HuH-7.5 (cell line): ENCODE measurements at regions not wholly inside any gene's neighbourhood (a gene's known extent, or its start where the extent isn't known, plus 50 kb on each side); places are given as distances from the start of the nearest gene placed in this dataset.
"Not testable (repeated sequence)": the region's sequence is repeated elsewhere in the genome, so short reads cannot be mapped to it uniquely, and the experiment has no call there.

Source experiments
- DNase-seq: peaks from one replicate; pipeline ENCODE4 v3.0.0; 2011; ENCODE audit warnings: low spot score

GRCh38 chr6:4412077-4412476, 276.7 kb upstream of the ECI2 start:
- DNase-seq = no peak

DNA sequence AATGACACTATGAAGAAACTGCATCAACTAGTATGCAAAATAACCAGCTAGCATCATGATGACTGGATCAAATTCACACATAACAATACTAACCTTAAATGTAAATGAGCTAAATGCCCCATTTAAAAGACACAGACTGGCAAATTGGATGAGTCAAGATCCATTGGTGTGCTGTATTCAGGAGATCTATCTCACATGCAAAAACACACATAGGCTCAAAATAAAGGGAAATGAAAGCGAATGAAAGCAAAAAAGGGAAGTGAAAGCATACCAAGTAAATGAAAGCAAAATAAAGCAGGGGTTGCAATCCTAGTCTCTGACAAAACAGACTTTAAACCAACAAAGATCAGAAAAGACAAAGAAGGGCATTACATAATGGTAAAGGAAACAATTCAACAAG, 272.3 kb upstream of the ECI2 start:
- DNase-seq = not testable (repeated sequence)

- DNase-seq = no peak
Measured at GRCh38 chr6:4405621-4406212, 270.3 kb upstream of the ECI2 start.

DNA sequence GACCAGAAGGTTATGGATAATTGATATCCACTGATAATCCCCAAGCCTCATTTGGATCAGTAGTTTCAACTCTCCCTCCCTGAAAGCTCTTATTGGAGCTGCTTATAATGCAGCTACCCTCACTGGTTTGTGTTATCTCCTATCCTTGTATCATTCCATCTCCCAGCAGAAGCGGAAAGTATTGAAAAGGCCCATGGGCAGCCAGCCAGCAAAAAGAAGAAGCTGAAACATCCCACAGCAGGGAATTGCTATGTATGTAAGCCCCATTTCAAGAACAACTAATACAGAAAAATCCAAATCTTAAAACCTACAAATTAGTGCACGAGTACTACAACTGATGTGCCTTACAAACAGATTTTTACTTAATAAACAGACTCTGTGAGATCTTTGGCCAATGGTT, 269.0 kb upstream of the ECI2 start:
- no peak for DNase-seq

GRCh38 chr6:4403828-4404227, 268.5 kb upstream of the ECI2 start:
- no peak for DNase-seq

DNA sequence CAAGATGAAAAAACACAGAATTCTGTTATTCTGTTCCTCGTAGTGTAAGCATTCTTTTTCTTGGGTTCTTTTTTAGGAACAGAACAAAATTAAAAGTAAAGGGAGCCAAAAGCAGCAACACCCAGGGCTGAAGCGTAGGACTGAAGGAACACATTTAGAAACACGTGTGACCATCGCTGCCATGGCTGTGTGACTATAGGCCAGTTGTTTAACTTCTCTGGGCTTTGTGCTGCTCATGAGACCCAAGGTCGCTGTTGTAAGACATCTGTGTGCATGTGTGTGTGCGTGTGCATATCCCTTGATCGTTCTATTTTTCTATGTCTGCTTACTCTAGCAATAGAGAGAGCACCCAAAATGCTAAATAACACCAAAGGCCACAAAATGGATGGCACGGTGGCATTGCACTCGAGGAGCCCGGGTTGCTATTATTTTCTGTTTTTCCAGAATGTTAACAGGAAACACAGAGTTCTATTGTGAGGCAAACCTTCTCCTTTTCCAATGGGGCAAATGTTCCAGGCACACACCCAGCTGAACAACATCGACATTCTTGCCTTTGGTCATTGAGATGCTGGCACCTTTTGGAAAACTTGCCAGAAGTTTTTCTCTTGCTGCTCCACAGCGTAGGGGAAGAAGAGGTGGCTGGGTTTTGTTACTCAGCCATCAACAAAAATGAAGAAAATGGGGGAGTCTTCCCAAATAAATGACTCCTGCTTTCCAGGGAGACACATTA, 267.8 kb upstream of the ECI2 start:
- DNase-seq = no peak

DNA sequence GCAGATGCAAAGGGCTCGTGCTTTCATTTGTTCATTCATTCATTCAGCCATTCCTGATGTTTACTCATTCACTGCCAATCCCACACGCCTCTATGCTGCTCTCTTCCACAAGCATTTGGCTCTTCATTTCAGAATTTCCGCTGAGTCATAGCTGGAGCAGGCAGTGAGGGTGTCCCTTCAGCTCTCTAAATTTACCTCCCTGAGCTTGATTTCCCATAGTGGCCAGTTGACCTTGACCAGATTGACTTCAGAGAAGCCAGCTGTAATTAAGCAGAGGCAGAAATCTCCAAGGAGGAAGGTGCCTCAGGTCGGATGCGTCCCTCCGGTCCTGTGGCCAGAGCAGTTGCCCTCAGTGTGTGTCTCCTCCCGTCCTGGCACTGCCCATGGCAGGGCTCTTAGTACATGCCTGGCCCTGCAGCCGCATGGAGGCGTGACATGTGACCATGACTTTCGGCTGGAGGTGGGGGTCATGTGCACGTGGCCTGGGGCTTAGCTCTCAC, 267.2 kb upstream of the ECI2 start:
- no peak for DNase-seq

GRCh38 chr6:4401408-4402368, 266.3 kb upstream of the ECI2 start:
- no peak for DNase-seq

GRCh38 chr6:4399656-4400055, 264.3 kb upstream of the ECI2 start:
- DNase-seq = no peak

DNA sequence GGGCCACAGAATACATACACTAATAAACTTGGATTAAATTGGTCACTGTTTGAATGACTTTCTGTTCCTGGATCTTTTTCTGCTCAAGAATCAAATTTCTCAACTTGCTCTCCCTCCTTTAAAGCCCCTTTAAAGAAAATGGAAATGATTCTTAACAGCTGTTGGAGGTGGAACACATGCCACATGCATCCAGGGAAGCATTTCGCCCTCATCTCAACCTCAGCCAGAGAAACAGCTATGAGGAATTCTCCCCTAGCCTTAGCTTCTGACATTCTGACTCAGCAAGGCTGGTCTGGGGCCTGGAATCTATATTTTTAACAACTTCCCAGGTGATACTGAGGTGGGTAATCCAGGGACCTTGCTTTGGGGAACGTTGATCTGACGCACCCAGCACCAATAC, 263.4 kb upstream of the ECI2 start:
- DNase-seq = no peak

GRCh38 chr6:4397307-4397706, 261.9 kb upstream of the ECI2 start:
- DNase-seq = no peak

- DNase-seq = no peak
Measured at GRCh38 chr6:4396044-4396443, 260.7 kb upstream of the ECI2 start.

DNA sequence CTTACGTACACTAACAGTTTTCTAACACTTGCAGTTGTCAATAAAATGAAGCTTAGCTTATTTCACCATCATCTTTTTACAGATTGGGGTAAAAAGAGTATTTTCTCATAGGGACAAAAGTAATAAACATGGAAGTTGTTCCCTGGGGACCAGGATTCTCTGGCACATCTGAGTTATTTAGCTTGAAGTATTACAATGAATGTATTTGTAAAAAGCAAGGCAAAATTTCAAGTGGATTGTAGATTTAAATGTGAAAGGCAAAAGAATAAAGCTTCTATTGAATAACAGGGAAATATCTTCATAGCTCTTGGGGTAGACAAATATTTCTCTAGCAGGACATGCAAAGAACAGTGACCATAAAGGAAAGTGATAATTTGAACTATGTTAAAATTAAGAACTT, 260.0 kb upstream of the ECI2 start:
- no peak for DNase-seq

GRCh38 chr6:4394786-4395185, 259.4 kb upstream of the ECI2 start:
- DNase-seq = no peak

DNA sequence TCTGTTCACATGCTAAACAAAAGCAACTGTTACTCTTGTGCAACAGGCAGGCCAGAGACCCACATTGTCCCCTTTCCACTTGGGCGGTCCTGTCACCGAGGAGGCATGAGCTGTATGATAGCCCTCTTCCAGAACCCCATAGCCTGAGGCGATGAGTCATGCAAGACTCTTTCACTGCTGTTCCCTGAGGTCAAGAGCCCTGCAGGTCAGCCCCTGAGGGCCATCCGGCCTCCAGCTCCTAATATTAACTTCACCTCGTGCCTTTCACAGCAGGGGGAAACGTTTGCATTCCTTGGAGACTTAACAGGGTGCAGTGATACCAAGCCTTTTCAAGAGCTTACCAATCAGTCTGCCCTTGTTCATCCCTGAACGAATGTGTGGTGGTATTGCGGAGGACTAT, 253.3 kb upstream of the ECI2 start:
- no peak for DNase-seq

DNA sequence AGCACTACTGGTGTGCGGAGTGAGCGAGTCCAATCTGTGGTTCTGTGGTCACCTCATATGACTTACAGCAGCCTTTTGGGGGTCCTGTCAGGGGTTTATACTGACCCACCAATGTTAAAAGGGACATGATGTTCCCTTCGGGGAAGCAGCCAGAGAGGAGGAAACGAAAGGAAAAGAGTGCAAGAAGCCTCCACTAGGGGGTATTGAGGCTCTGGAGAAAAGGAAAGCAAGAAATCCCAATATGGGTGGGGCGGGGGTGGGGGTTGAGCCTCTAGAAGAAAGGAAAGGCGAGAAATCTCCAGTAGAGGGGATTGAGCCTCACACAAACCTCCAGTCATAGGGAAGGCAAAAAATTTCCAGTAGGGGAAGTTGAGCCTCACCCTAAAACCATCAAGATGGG, 249.3 kb upstream of the ECI2 start:
- no peak for DNase-seq

GRCh38 chr6:4383910-4384638, 248.7 kb upstream of the ECI2 start:
- no peak for DNase-seq

DNA sequence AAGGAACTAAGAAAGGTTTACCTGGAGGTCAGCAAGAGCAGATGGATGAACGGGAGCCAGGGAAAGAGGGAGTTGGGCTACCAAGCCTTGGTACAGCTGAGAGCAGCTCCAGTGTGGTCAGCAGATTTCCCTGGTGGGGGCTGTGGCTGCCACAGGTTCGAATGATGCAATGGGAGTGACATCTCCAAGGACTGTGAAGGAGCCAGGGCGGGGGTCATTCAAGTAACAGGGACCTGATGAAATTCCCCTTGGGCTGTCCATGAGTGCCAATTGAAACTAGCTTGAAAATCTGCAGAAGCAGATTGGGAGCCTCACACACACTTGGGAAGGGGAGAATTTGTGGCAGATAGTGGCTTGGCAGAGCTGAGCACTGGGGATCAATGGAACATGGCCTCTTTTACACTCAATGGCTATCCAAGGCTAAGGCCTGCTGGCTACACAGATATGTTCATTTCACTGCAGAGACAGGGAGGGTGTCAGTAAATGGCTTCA, 247.0 kb upstream of the ECI2 start:
- DNase-seq = no peak

DNA sequence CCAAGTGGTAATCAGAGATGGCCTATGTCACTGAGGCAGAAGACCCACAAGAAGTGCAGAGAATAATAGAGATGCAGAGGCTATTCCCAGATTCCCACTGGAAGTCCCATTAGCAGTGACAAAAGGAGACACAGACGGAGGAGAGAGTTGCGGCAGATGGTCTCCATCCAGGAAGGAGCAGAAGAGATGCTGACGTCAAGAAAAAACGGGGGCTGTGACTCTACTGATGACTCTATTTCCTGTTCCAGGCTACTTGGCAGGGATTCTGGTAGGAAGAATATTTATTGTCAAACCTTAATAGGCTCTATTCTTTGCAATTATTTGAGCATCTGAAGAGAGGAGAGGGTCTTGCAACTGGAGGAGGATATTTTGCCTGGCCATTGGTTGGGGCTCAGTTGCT, 246.0 kb upstream of the ECI2 start:
- DNase-seq = no peak

- no peak for DNase-seq
Measured at GRCh38 chr6:4380881-4381281, 245.5 kb upstream of the ECI2 start.

- DNase-seq = no peak
Measured at GRCh38 chr6:4379958-4380357, 244.6 kb upstream of the ECI2 start.
